ENCODE measurements at regions not wholly inside any gene's neighbourhood (a gene's known extent, or its start where the extent isn't known, plus 50 kb on each side); places are given as distances from the start of the nearest gene placed in this dataset.

- Histone ChIP-seq H3K9ac (replicated peaks in 1 of 4; ENCODE audit: extremely low read depth in 1 of 4, low read depth in 3 of 4, low read length in 3 of 4) (no peak overlapping the region), H3K23me2 (ENCODE audit: low read depth, low read length) (no peaks in the 10 kb centered on the region), H4K5ac (ENCODE audit: insufficient read length, low read depth, low read length) (no peak overlapping the region), H2BK15ac (ENCODE audit: low read length) (no peak overlapping the region), H2BK12ac (ENCODE audit: low read depth, low read length) (no peak overlapping the region), H3K14ac (ENCODE audit: insufficient read length) (no peak overlapping the region), H2BK5ac (ENCODE audit: low read depth, low read length) (no peak overlapping the region), H2AK5ac (ENCODE audit: low read depth, low read length) (no peak overlapping the region), H3K18ac (ENCODE audit: extremely low read depth, low read length) (no peak overlapping the region), H3K4me3 (ENCODE audit: extremely low read depth in 1 of 4, insufficient read depth in 2 of 4, low read depth in 3 of 4, low read length in 4 of 4) (no peak overlapping the region), H4K20me1 (replicated peaks in 1 of 2; ENCODE audit: control insufficient read depth in 1 of 2, insufficient read depth in 2 of 2, low read length in 2 of 2) (no peaks in the 10 kb centered on the region), H3K79me1 (ENCODE audit: low read depth, low read length) (no peaks in the 10 kb centered on the region), H3K23ac (ENCODE audit: insufficient read length) (no peak overlapping the region), H2BK20ac (ENCODE audit: low read length) (no peak overlapping the region), H3K4me1 (replicated peaks in 1 of 4; ENCODE audit: control insufficient read depth in 3 of 4, insufficient read depth in 4 of 4, low read length in 3 of 4) (no peaks in the 10 kb centered on the region), H3K36me3 (ENCODE audit: control insufficient read depth in 2 of 4, insufficient read depth in 4 of 4, low read length in 3 of 4) (no peaks in the 10 kb centered on the region), H3K79me2 (ENCODE audit: control insufficient read depth in 1 of 2, insufficient read depth in 2 of 2, low read length in 2 of 2) (no peaks in the 10 kb centered on the region), H2AFZ (ENCODE audit: low read length) (no peak overlapping the region), H3K27me3 (replicated peaks in 1 of 4; ENCODE audit: control insufficient read depth in 3 of 4, extremely low read depth in 1 of 4, insufficient read depth in 3 of 4, low read length in 3 of 4) (no peaks in the 10 kb centered on the region), H2BK120ac (replicated peaks; ENCODE audit: low read depth, low read length) (no peak overlapping the region), H3K9me3 (ENCODE audit: insufficient read depth in 2 of 2, low read depth in 1 of 2, low read length in 1 of 2) (no peaks in the 10 kb centered on the region; a peak in 1 of 4 replicates), H3K4me2 (ENCODE audit: insufficient read depth in 1 of 2, low read depth in 2 of 2, low read length in 2 of 2) (no peak overlapping the region), H3K56ac (replicated peaks; ENCODE audit: insufficient read length, low read depth, low read length) (no peak overlapping the region), H4K8ac (ENCODE audit: extremely low read depth, insufficient read depth, low read length) (no peak overlapping the region), H3K4ac (replicated peaks; ENCODE audit: insufficient read length, low read depth, low read length) (no peak overlapping the region), H3K27ac (ENCODE audit: low read depth, low read length) (no peak overlapping the region), H4K91ac (replicated peaks; ENCODE audit: insufficient read length, low read length) (no peak overlapping the region)
- 88% methylated on average over 1 of the region's 1 CpG; no CpG with 5 or more reads in 1 of the 2 experiments for WGBS, 2 experiments (ENCODE audit: extremely low coverage in 1 of 2, insufficient coverage in 1 of 2, insufficient read length in 1 of 2, insufficient replicate concordance in 2 of 2, low coverage in 1 of 2, low lambda C conversion rate in 2 of 2, missing lambda C conversion rate in 1 of 2)
- CTCF ChIA-PET (ENCODE audit: partially characterized antibody) = interaction anchor here (0.6 kb wide), 1 partner anchor 21 kb away, joined by 3 read pairs; no protein-coding TSS in a partner anchor
- no peak for DNase-seq (ENCODE audit: low read depth in 1 of 2, low spot score in 2 of 2)
- POLR2A ChIA-PET (ENCODE audit: partially characterized antibody) = no interaction called here
- FAIRE-seq = no peak
- TF ChIP-seq NANOG (IDR thresholded peaks at IDR 0.05; ENCODE audit: insufficient read depth, low read depth, low read length, poor library complexity, severe bottlenecking) (no peak), KDM5A (IDR thresholded peaks at IDR 0.05; ENCODE audit: low read length) (no peak), TCF12 (IDR thresholded peaks at IDR 0.05; ENCODE audit: low read depth, low read length) (no peak), EP300 (IDR thresholded peaks at IDR 0.05; ENCODE audit: borderline replicate concordance in 1 of 2, low read depth in 2 of 2, low read length in 2 of 2) (no peak), RNF2 (IDR thresholded peaks at IDR 0.05; ENCODE audit: borderline replicate concordance, low read depth, low read length, missing control alignments, poor library complexity, severe bottlenecking) (no peak), HDAC6 (IDR thresholded peaks at IDR 0.05; ENCODE audit: low read depth, low read length) (no peak), SIX5 (IDR thresholded peaks at IDR 0.05; ENCODE audit: low read depth, low read length) (no peak), GTF2F1 (IDR thresholded peaks at IDR 0.05; ENCODE audit: borderline replicate concordance, low read depth, low read length) (no peak), ZNF274 (IDR thresholded peaks at IDR 0.05; ENCODE audit: borderline replicate concordance, extremely low read depth, low read length) (no peak), CBX5 (IDR thresholded peaks at IDR 0.05; ENCODE audit: low read depth, low read length) (no peak), KDM1A (IDR thresholded peaks at IDR 0.05; ENCODE audit: borderline replicate concordance, low read length) (no peak)
- TF ChIP-seq, protein P1, sequence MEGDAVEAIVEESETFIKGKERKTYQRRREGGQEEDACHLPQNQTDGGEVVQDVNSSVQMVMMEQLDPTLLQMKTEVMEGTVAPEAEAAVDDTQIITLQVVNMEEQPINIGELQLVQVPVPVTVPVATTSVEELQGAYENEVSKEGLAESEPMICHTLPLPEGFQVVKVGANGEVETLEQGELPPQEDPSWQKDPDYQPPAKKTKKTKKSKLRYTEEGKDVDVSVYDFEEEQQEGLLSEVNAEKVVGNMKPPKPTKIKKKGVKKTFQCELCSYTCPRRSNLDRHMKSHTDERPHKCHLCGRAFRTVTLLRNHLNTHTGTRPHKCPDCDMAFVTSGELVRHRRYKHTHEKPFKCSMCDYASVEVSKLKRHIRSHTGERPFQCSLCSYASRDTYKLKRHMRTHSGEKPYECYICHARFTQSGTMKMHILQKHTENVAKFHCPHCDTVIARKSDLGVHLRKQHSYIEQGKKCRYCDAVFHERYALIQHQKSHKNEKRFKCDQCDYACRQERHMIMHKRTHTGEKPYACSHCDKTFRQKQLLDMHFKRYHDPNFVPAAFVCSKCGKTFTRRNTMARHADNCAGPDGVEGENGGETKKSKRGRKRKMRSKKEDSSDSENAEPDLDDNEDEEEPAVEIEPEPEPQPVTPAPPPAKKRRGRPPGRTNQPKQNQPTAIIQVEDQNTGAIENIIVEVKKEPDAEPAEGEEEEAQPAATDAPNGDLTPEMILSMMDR (IDR thresholded peaks at IDR 0.05; ENCODE audit: control extremely low read depth in 1 of 3, insufficient read depth in 1 of 3, low read depth in 1 of 3, low read length in 3 of 3) = no peak
Measured at GRCh38 chr5:110116539-110116938, 426.8 kb downstream of the MAN2A1 start.
